Dendritic cell treated with granulocyte-macrophage colony-stimulating factor and Interleukin-4, amounts not matched to agents 40 ng/mL and 50 ng/mL, for 4 days (primary cell): ENCODE measurements at regions not wholly inside any gene's neighbourhood (a gene's known extent, or its start where the extent isn't known, plus 50 kb on each side); places are given as distances from the start of the nearest gene placed in this dataset.

Experiments
- H3K27ac Mint-ChIP-seq: one replicate; pipeline ENCODE4 v1.8.0; 2022; ENCODE audit warnings: mild to moderate bottlenecking, mixed read lengths
- H3K27me3 Mint-ChIP-seq: one replicate; pipeline ENCODE4 v1.8.0; 2022; ENCODE audit warnings: mild to moderate bottlenecking, mixed read lengths
- H3K36me3 Mint-ChIP-seq: one replicate; pipeline ENCODE4 v1.8.0; 2022; ENCODE audit warnings: low read depth, mixed read lengths
- H3K4me1 Mint-ChIP-seq: one replicate; pipeline ENCODE4 v1.8.0; 2022; ENCODE audit warnings: low read depth, mixed read lengths
- H3K4me3 Mint-ChIP-seq: one replicate; pipeline ENCODE4 v1.8.0; 2022; ENCODE audit warnings: mild to moderate bottlenecking, moderate library complexity, mixed read lengths
- H3K9me3 Mint-ChIP-seq: one replicate; pipeline ENCODE4 v1.8.0; 2022; ENCODE audit warnings: mixed read lengths
- intact Hi-C: fragments of 100-400 bp; cut with micrococcal nuclease; formaldehyde crosslinking; loops from one replicate; pipeline ENCODE4 v1.15.0; 2022

GRCh38 chr6:131394768-131395432 lies 178.1 kb upstream of the ARG1 start:
- H3K4me1 Mint-ChIP-seq: no peaks in the 10 kb centered on the region
- H3K36me3 Mint-ChIP-seq: no peaks in the 10 kb centered on the region
- H3K27me3 Mint-ChIP-seq: no peaks in the 10 kb centered on the region
- intact Hi-C loops: no loop called here
- peaks cover 9% of the 10 kb centered on the region for H3K9me3 Mint-ChIP-seq
- no peak overlapping the region for H3K27ac Mint-ChIP-seq
- H3K4me3 Mint-ChIP-seq: no peak overlapping the region

- Mint-ChIP-seq H3K36me3 (no peaks in the 10 kb centered on the region), H3K27me3 (no peaks in the 10 kb centered on the region), H3K4me1 (no peaks in the 10 kb centered on the region), H3K9me3 (peaks cover 14% of the 10 kb centered on the region), H3K27ac (no peak overlapping the region), H3K4me3 (no peak overlapping the region)
- intact Hi-C loops: no loop called here
Measured at GRCh38 chr6:131398176-131398575, 174.8 kb upstream of the ARG1 start.

DNA sequence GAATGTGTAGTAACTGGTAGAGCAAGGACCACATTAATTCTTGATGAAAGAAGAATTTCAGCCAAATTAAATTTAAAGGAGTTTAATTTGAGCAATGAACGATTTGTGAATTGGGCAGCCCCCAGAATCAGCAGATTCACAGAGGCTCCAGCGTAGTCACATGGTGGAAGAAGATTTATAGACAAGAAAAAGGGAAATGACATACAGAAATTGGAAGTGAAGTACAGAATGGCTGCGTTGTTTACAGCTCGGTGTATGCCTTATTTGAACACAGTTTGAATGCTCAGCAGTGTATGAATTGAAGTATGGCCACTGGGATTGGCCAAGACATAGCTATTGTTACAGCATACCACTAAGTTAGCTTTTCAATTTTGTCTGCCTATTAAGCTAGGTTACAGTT lies 173.6 kb upstream of the ARG1 start:
- intact Hi-C loops: no loop called here
- no peaks in the 10 kb centered on the region for H3K27me3 Mint-ChIP-seq
- H3K4me3 Mint-ChIP-seq: no peak overlapping the region
- no peaks in the 10 kb centered on the region for H3K4me1 Mint-ChIP-seq
- no peaks in the 10 kb centered on the region for H3K36me3 Mint-ChIP-seq
- H3K9me3 Mint-ChIP-seq: peaks cover 7% of the 10 kb centered on the region
- no peak overlapping the region for H3K27ac Mint-ChIP-seq

DNA sequence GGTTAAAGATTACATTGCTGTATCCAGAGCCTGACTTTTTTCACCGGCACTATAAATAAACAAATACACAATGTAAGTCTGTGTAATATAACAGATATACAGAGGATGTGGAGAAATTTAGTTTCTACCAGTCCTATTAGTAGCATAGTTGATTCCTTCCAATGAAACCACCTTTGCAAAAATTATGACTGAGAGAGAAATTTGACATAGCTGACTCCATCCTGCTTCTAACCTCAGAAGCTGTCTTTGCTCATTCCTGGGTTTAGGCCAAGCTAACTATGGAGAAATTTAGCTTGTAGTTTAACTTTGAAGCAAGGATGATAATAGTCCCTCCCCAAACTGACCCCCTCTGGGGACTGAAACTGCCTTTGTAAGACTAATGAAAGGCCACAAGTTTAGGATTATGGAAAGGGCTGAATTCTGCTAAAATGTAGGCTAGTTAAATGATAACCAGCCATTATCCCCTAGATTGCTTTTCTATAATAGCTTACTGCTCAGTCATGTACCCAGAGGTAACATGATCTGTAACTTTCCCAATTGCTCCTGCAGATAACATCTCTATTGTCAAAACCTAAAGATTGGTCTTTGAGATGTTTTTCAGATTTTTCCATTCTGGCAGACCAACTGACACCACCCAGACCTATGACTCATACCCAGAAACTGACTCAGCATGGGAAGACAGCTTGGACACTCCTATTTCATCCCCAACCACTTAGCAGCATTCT lies 172.8 kb upstream of the ARG1 start:
- H3K27ac Mint-ChIP-seq: no peak overlapping the region
- H3K27me3 Mint-ChIP-seq: no peaks in the 10 kb centered on the region
- peaks cover 7% of the 10 kb centered on the region for H3K9me3 Mint-ChIP-seq
- no peaks in the 10 kb centered on the region for H3K36me3 Mint-ChIP-seq
- intact Hi-C loops: no loop called here
- H3K4me1 Mint-ChIP-seq: no peaks in the 10 kb centered on the region
- no peak overlapping the region for H3K4me3 Mint-ChIP-seq

- H3K9me3 Mint-ChIP-seq: peaks cover 7% of the 10 kb centered on the region
- no peak overlapping the region for H3K4me3 Mint-ChIP-seq
- no peaks in the 10 kb centered on the region for H3K4me1 Mint-ChIP-seq
- H3K27me3 Mint-ChIP-seq: no peaks in the 10 kb centered on the region
- H3K27ac Mint-ChIP-seq: no peak overlapping the region
- intact Hi-C loops: no loop called here
- H3K36me3 Mint-ChIP-seq: no peaks in the 10 kb centered on the region
Measured at GRCh38 chr6:131400779-131401496, 172.1 kb upstream of the ARG1 start.

DNA sequence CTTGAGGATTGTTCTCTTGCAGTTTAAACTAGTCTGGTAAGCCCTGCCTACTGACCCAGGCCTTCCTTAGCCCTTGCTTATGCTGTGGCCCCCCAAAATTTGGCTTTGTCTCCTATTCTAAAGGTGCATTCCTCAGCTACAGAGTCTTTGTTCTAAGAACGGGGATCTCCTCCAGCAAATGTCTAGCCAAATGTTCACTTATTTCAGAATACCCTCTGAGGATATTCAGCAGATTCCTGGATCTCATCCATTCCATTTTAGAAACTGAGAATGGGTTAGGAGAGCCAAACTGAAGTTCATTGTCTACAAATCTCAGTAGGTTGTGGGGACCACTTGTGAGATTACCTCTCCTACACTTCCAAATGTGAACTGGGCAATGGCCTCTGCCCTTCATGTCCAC lies 164.2 kb upstream of the ARG1 start:
- intact Hi-C loops: no loop called here
- Mint-ChIP-seq H3K9me3 (peaks cover 15% of the 10 kb centered on the region), H3K27ac (no peak overlapping the region)

DNA sequence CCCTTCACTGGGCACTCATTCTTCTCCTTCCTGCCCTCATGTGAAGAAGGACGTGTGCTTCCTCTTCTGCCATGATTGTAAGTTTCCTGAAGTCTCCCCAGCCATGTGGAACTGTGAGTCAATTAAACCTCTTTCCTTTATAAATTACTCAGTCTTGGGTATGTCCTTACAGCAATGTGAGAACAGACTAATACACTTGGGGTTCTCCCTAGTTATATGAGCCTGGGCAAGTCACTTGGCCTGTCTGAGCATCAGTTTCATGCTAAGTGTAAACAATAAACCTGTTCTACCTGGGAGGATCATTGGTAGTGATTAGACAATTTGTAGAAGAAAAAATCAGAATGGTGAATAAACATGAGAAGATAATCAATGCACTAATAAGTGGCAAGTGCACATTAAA lies 162.2 kb upstream of the ARG1 start:
- intact Hi-C loops: no loop called here
- H3K36me3 Mint-ChIP-seq: no peaks in the 10 kb centered on the region
- H3K4me3 Mint-ChIP-seq: no peak overlapping the region
- H3K9me3 Mint-ChIP-seq: peaks cover 15% of the 10 kb centered on the region
- no peaks in the 10 kb centered on the region for H3K4me1 Mint-ChIP-seq
- H3K27ac Mint-ChIP-seq: no peak overlapping the region
- H3K27me3 Mint-ChIP-seq: no peaks in the 10 kb centered on the region

More for the DNA sequence above, 164.2 kb upstream of the ARG1 start:
- Mint-ChIP-seq H3K36me3 (no peaks in the 10 kb centered on the region), H3K27me3 (no peaks in the 10 kb centered on the region), H3K4me1 (no peaks in the 10 kb centered on the region), H3K4me3 (no peak overlapping the region)

GRCh38 chr6:131412960-131413830 lies 159.8 kb upstream of the ARG1 start:
- H3K9me3 Mint-ChIP-seq: peaks cover 15% of the 10 kb centered on the region
- intact Hi-C loops: no loop called here
- H3K4me3 Mint-ChIP-seq: no peak overlapping the region
- no peaks in the 10 kb centered on the region for H3K36me3 Mint-ChIP-seq
- no peaks in the 10 kb centered on the region for H3K4me1 Mint-ChIP-seq
- H3K27me3 Mint-ChIP-seq: no peaks in the 10 kb centered on the region
- H3K27ac Mint-ChIP-seq: no peak overlapping the region

DNA sequence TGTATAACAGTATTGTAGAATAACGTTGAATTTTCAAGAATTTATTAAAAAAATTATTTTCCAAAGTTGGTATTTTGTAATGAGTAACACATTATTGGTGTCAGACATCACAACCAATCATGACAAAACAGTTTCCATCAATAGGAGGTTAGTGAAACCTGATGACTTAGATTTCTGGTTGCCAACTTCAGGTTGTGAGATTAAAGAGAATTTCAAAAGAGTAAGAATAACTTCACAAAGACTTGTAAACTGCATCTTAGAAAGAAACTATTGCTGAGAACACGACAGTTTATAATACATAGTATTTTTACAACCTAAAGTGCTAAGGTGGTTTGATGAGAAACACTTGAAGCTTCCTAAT lies 159.2 kb upstream of the ARG1 start:
- Mint-ChIP-seq H3K27ac (no peak overlapping the region), H3K36me3 (no peaks in the 10 kb centered on the region), H3K4me3 (no peak overlapping the region), H3K9me3 (peaks cover 15% of the 10 kb centered on the region), H3K27me3 (no peaks in the 10 kb centered on the region), H3K4me1 (no peaks in the 10 kb centered on the region)
- intact Hi-C loops: no loop called here

DNA sequence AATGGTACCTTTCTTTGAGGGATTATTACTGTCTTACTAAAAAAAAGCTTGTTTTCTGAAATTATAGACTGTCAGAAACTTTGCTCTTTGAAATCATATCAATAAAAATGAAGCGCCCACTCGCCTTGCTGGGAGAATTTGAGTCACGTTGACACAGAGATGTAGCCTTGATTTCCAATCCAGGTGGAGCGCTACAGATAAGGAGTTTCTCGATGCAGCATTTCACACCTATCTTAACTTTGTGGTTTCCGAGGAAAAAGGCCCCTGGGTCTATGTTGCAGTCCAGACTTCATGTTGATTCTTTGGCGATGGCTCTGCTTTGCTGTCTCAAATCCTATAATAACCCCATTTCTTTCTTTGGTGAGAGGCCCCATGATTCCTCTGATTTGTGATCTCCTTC lies 158.1 kb upstream of the ARG1 start:
- no peak overlapping the region for H3K27ac Mint-ChIP-seq
- H3K9me3 Mint-ChIP-seq: peaks cover 15% of the 10 kb centered on the region
- no peak overlapping the region for H3K4me3 Mint-ChIP-seq
- H3K27me3 Mint-ChIP-seq: no peaks in the 10 kb centered on the region
- no peaks in the 10 kb centered on the region for H3K36me3 Mint-ChIP-seq
- no peaks in the 10 kb centered on the region for H3K4me1 Mint-ChIP-seq
- intact Hi-C loops: no loop called here

DNA sequence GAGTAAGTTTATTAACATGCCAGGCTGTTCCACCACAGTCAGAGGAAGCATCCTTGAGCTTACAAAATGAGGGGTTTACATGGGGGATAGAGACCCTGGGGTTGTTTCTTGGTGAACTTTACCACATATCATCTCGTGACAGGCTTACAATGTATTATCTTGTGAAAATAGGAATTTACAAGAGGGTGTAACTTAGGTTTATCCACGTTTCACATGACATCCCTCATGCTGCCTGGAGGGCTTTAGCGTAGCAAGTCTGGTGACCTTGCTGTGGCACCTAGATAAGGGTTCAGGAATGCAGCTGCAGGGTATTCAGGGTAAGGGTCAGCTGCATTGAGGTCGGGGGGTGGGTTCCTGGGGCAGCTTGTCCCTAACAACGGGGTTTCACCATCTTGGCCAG lies 154.6 kb upstream of the ARG1 start:
- no peaks in the 10 kb centered on the region for H3K9me3 Mint-ChIP-seq
- H3K27me3 Mint-ChIP-seq: no peaks in the 10 kb centered on the region
- H3K27ac Mint-ChIP-seq: no peak overlapping the region
- no peak overlapping the region for H3K4me3 Mint-ChIP-seq
- no peaks in the 10 kb centered on the region for H3K4me1 Mint-ChIP-seq
- intact Hi-C loops: no loop called here
- H3K36me3 Mint-ChIP-seq: no peaks in the 10 kb centered on the region

DNA sequence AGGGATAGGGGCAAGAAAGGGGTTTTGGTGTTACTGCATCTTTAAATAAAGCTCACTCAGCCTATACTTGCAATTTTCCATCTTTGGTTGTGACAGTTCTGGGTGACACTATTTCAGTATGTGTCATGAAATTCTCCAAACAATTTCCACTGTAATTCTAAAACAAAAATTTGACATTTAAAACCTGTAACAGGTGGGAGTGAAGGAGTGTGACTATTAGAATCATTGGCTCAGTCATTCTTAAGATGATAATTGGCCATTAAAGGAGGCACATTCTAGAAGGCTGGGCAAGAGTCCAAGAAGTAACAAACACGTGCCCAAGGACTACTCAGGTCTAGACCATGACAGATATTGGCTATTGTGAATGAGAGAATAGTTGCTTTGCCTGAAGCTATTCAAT lies 153.3 kb upstream of the ARG1 start:
- Mint-ChIP-seq H3K36me3 (no peaks in the 10 kb centered on the region), H3K9me3 (no peaks in the 10 kb centered on the region), H3K27me3 (no peaks in the 10 kb centered on the region), H3K4me3 (no peak overlapping the region), H3K27ac (no peak overlapping the region), H3K4me1 (no peaks in the 10 kb centered on the region)
- intact Hi-C loops: no loop called here

DNA sequence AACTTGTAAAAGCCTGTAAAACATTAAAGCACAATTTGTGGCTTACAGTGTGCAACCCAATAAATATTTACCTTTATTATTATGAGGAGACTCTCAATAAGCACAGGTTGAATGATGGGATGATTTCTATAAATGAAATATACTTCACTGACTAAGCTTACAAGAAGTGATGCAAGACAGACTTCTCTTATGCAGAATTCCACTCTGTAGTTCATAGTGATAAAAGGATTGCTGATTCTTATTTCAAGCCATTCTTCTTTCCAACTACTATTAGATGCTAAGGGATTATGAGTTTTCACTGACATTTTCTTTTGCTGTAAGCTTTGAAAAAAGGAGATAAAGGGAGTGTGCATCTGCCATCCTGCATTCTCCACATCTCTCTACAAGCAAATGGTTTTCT lies 149.0 kb upstream of the ARG1 start:
- Mint-ChIP-seq H3K27ac (no peak overlapping the region), H3K36me3 (no peaks in the 10 kb centered on the region)

GRCh38 chr6:131424475-131424874 lies 148.6 kb upstream of the ARG1 start:
- intact Hi-C loops: no loop called here
- H3K9me3 Mint-ChIP-seq: no peaks in the 10 kb centered on the region
- H3K27ac Mint-ChIP-seq: no peak overlapping the region
- H3K4me1 Mint-ChIP-seq: no peaks in the 10 kb centered on the region
- no peaks in the 10 kb centered on the region for H3K27me3 Mint-ChIP-seq
- no peaks in the 10 kb centered on the region for H3K36me3 Mint-ChIP-seq
- H3K4me3 Mint-ChIP-seq: no peak overlapping the region

More for the DNA sequence above, 149.0 kb upstream of the ARG1 start:
- intact Hi-C loops: no loop called here
- H3K27me3 Mint-ChIP-seq: no peaks in the 10 kb centered on the region
- no peak overlapping the region for H3K4me3 Mint-ChIP-seq
- H3K4me1 Mint-ChIP-seq: no peaks in the 10 kb centered on the region
- no peaks in the 10 kb centered on the region for H3K9me3 Mint-ChIP-seq
